Pancreas (tissue), 10 donors: ENCODE measurements at regions not wholly inside any gene's neighbourhood (a gene's known extent, or its start where the extent isn't known, plus 50 kb on each side); places are given as distances from the start of the nearest gene placed in this dataset.

Experiments
- ATAC-seq, 4 donors: fragments of 200-7000 bp; cut with Tn5 transposase; one replicate each; pipeline versions ENCODE4 v1.8.0 to v1.9.1; 2020; ENCODE audit warnings: mild to moderate bottlenecking in 4 of 4, moderate library complexity in 4 of 4
- DNase-seq, 6 donors: peaks; one replicate each; pipeline ENCODE4 v3.0.0-alpha.2; 2020
- FAIRE-seq: peaks from 2 replicates; lab custom pipeline; 2012; peaks lifted over from hg19 to GRCh38; lab: Jason Lieb, UNC
- H3K27ac ChIP-seq, 4 donors: fragments of 200-600 bp; sonication (generic); 1 replicate in 3 of 4; 2 replicates in 1 of 4; pipeline versions ENCODE4 v1.5.0 to v1.8.0; 2020
- H3K27me3 ChIP-seq, 4 donors: fragments of 200-600 bp; one replicate each; pipeline ENCODE4 v1.8.0; 2021
- H3K36me3 ChIP-seq, 3 donors: fragments of 200-600 bp; sonication (generic) in 1 of 3; one replicate each; pipeline versions ENCODE4 v1.5.0 to v1.8.0; 2020 to 2021
- H3K4me1 ChIP-seq, 3 donors: fragments of 200-600 bp; one replicate each; pipeline ENCODE4 v1.8.0; 2021
- H3K4me3 ChIP-seq, 4 donors: fragments of 200-600 bp; sonication (generic) in 2 of 4; one replicate each; pipeline versions ENCODE4 v1.5.0 to v1.8.0; 2020 to 2021
- H3K9me3 ChIP-seq, 4 donors: fragments of 200-600 bp; one replicate each; pipeline ENCODE4 v1.8.0; 2021
- CTCF ChIP-seq, 4 donors: fragments of 200-600 bp; sonication (generic) in 3 of 4; IDR thresholded peaks; one replicate each; pipeline versions ENCODE4 v1.5.0 to v1.8.0; 2021; ENCODE audit warnings: antibody characterized with exemption in 4 of 4
- WGBS, 2 donors: extraction: QIAGEN DNeasy Blood & Tissue Kit; methylation state at CpG; one replicate each; pipeline ENCODE4 v1.1.7; 2013; 5-methylcytosine and 5-hydroxymethylcytosine counted together
- intact Hi-C, 3 donors: fragments of 100-400 bp; cut with DNase I; formaldehyde crosslinking; loops; one replicate each; pipeline versions ENCODE4 v1.11.1 to v1.14.2; 2022
- donor health status: healthy with polysubstance abuse.
- donor health status: DM: no; HTN: no; CAD: no; lungs with moderate emphysema.
- donor health status: DM: no; HTN: no; CAD: no.
- donor health status: control.
- donor health status: control.
- donor health status: Bipolar disorder and iron deficiency.
- donor health status: DM: yes; HTN: yes; CAD: no.
- donor health status: DM: no; HTN: no; CAD: no.
- donor health status: DM: no; HTN: no; CAD: no.
- donor health status: DM: yes; HTN: yes; CAD: no.

GRCh38 chr1:36714301-36714700, 231.6 kb upstream of the CSF3R start:
- no peak overlapping the region for H3K4me3 ChIP-seq
- H3K27me3 ChIP-seq: peaks cover 0 to 5% (median 0%) of the 10 kb centered on the region in 4 donors
- H3K27ac ChIP-seq: no peak overlapping the region
- 30 to 38% methylated on average over 2 of the region's 2 CpGs for WGBS, 2 donors
- H3K4me1 ChIP-seq: no peaks in the 10 kb centered on the region
- no peaks in the 10 kb centered on the region for H3K36me3 ChIP-seq
- FAIRE-seq (no peak), ATAC-seq (no peak), DNase-seq (no peak)
- intact Hi-C loops: no loop called here
- H3K9me3 ChIP-seq: no peaks in the 10 kb centered on the region
- TF ChIP-seq CTCF (IDR thresholded peaks at IDR 0.05): no peak

- intact Hi-C loops: no loop called here
- WGBS, 2 donors: 25 to 27% methylated on average over 2 of the region's 2 CpGs
- TF ChIP-seq CTCF (IDR thresholded peaks at IDR 0.05): no peak
- DNase-seq: no peak
- Histone ChIP-seq H3K9me3 (no peaks in the 10 kb centered on the region), H3K4me3 (no peak overlapping the region), H3K27me3 (peaks cover 0 to 5% (median 0%) of the 10 kb centered on the region in 4 donors), H3K4me1 (no peaks in the 10 kb centered on the region), H3K36me3 (no peaks in the 10 kb centered on the region), H3K27ac (no peak overlapping the region)
- ATAC-seq: no peak
- no peak for FAIRE-seq
These were observed 228.8 kb upstream of the CSF3R start for GRCh38 chr1:36711480-36711879.

GRCh38 chr1:36710951-36711350, 228.2 kb upstream of the CSF3R start:
- H3K4me3 ChIP-seq: no peak overlapping the region
- H3K27me3 ChIP-seq: peaks cover 0 to 7% (median 0%) of the 10 kb centered on the region in 4 donors
- no peak for ATAC-seq
- TF ChIP-seq CTCF (IDR thresholded peaks at IDR 0.05): no peak
- no peak for FAIRE-seq
- H3K9me3 ChIP-seq: no peaks in the 10 kb centered on the region
- H3K36me3 ChIP-seq: no peaks in the 10 kb centered on the region
- intact Hi-C loops: no loop called here
- no peak for DNase-seq
- 12 to 13% methylated on average over 5 of the region's 5 CpGs for WGBS, 2 donors
- no peak overlapping the region for H3K27ac ChIP-seq
- no peaks in the 10 kb centered on the region for H3K4me1 ChIP-seq

DNA sequence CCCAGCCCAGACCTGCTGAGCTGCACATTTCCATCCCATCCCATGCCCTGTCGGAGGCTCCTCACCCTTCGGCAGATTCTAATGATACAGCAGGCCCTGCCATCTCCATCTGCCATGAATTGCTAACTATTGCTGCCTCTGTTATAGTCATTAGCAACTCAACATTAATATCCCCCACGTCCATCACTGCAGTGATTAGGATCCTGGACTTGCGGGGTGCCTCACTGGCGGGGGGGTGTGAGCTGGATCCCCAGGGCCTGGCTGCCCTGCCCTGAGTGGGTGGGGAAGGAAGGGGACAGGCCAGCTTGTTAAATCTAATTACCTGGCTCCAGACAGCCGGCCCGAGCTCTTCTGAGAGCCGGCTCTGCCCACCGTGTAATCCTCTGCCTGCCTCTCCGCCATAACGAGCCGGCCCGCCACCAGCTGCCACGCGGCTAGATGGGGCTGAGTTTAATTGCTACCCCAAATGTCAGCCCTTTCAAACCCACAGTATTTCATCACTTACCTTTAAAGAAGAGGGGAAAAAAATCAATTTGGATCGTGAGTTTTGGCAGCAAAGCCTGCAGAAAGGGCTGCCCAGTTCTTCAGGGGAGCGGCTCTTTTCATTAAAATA, 227.3 kb upstream of the CSF3R start:
- H3K36me3 ChIP-seq: no peaks in the 10 kb centered on the region
- no peak for TF ChIP-seq CTCF (IDR thresholded peaks at IDR 0.05)
- 39 to 40% methylated on average over 17 of the region's 17 CpGs for WGBS, 2 donors
- intact Hi-C loops: loop anchor here in 2 of 3 donors (5.0 to 10.0 kb wide), 3 partner anchors 615 to 727 kb away; no protein-coding TSS in a partner anchor
- no peak overlapping the region for H3K27ac ChIP-seq
- H3K4me3 ChIP-seq: no peak overlapping the region
- DNase-seq (no peak), FAIRE-seq (no peak), ATAC-seq (no peak)
- no peaks in the 10 kb centered on the region for H3K4me1 ChIP-seq
- H3K27me3 ChIP-seq: peaks cover 0 to 12% (median 0%) of the 10 kb centered on the region in 4 donors
- no peaks in the 10 kb centered on the region for H3K9me3 ChIP-seq

GRCh38 chr1:36708587-36708986, 225.9 kb upstream of the CSF3R start:
- intact Hi-C loops: loop anchor here in 2 of 3 donors (5.0 to 10.0 kb wide), 3 partner anchors 616 to 729 kb away; no protein-coding TSS in a partner anchor

More at GRCh38 chr1:36708587-36708986, 225.9 kb upstream of the CSF3R start:
- Histone ChIP-seq H3K4me3 (no peak overlapping the region), H3K9me3 (no peaks in the 10 kb centered on the region), H3K27me3 (peaks cover 0 to 12% (median 0%) of the 10 kb centered on the region in 4 donors), H3K27ac (no peak overlapping the region), H3K36me3 (no peaks in the 10 kb centered on the region), H3K4me1 (no peaks in the 10 kb centered on the region)
- DNase-seq: no peak
- TF ChIP-seq CTCF (IDR thresholded peaks at IDR 0.05): no peak
- no peak for FAIRE-seq
- no peak for ATAC-seq
- 58 to 70% methylated on average over 7 of the region's 7 CpGs for WGBS, 2 donors
